NCI-H1105 treated with DMSO at 0.1 percent for 48 hours (cell line): ENCODE measurements at regions not wholly inside any gene's neighbourhood (a gene's known extent, or its start where the extent isn't known, plus 50 kb on each side); places are given as distances from the start of the nearest gene placed in this dataset.
"Not testable (repeated sequence)": the region's sequence is repeated elsewhere in the genome, so short reads cannot be mapped to it uniquely, and the experiment has no call there.

Experiments used
- DNase-seq: peaks from one replicate; lab custom pipeline; 2025; lab: John Stamatoyannopoulos, UW

GRCh38 chr1:113303267-113303666 lies 87.0 kb upstream of the MAGI3 start:
- no peak for DNase-seq

GRCh38 chr1:113305029-113305428 lies 85.3 kb upstream of the MAGI3 start:
- DNase-seq, result not testable (repeated sequence)

GRCh38 chr1:113307771-113308445 lies 82.4 kb upstream of the MAGI3 start:
- no peak for DNase-seq

GRCh38 chr1:113312651-113313050 lies 77.7 kb upstream of the MAGI3 start:
- DNase-seq, result not testable (repeated sequence)

GRCh38 chr1:113314600-113314999 lies 75.7 kb upstream of the MAGI3 start:
- no peak for DNase-seq

GRCh38 chr1:113320272-113320671 lies 70.0 kb upstream of the MAGI3 start:
- DNase-seq, result peak; percentile 84

GRCh38 chr1:113320972-113321680 lies 69.2 kb upstream of the MAGI3 start:
- DNase-seq, result no peak

- no peak for DNase-seq
Measured at GRCh38 chr1:113321771-113322387, 68.4 kb upstream of the MAGI3 start.

- DNase-seq, result no peak
Measured at GRCh38 chr1:113322439-113322838, 67.9 kb upstream of the MAGI3 start.

- DNase-seq, result no peak
Measured at GRCh38 chr1:113325022-113325421, 65.3 kb upstream of the MAGI3 start.

GRCh38 chr1:113326976-113327375 lies 63.3 kb upstream of the MAGI3 start:
- no peak for DNase-seq

- DNase-seq, result no peak
Measured at GRCh38 chr1:113333056-113333455, 57.3 kb upstream of the MAGI3 start.

GRCh38 chr1:113340038-113340437 lies 50.3 kb upstream of the MAGI3 start:
- DNase-seq, result no peak
